Astrocyte (in vitro differentiated cells and primary cell): ENCODE measurements at regions not wholly inside any gene's neighbourhood (a gene's known extent, or its start where the extent isn't known, plus 50 kb on each side); places are given as distances from the start of the nearest gene placed in this dataset.

Experiments
- CTCF ChIP-seq: IDR thresholded peaks from 2 replicates; pipeline ENCODE4 v1.5.1; 2011; ENCODE audit warnings: low read depth, mild to moderate bottlenecking, inconsistent platforms, low read length, moderate library complexity; ENCODE audit not compliant: insufficient read depth
- EZH2 ChIP-seq: IDR thresholded peaks from 2 replicates; pipeline ENCODE4 v1.6.1; 2012; ENCODE audit warnings: mild to moderate bottlenecking, low read length, inconsistent platforms; ENCODE audit not compliant: insufficient read depth

- TF ChIP-seq CTCF (no peak), EZH2 (no peak)
Measured at GRCh38 chr2:215740071-215740470, 273.3 kb downstream of the MREG start.
